OCI-LY7 (cell line): ENCODE measurements at regions not wholly inside any gene's neighbourhood (a gene's known extent, or its start where the extent isn't known, plus 50 kb on each side); places are given as distances from the start of the nearest gene placed in this dataset.

ENCODE experiments used
- EZH2phosphoT487 ChIP-seq: fragments of 200-600 bp; sonication (generic); IDR thresholded peaks from 2 replicates; pipeline ENCODE4 v1.6.1; 2018; ENCODE audit warnings: low read depth, borderline replicate concordance, mild to moderate bottlenecking, mixed run types, antibody characterized with exemption, low read length, moderate library complexity, mixed read lengths
- TF ChIP-seq, protein P1 (sequence below): fragments of 200-600 bp; sonication (generic); conservative IDR thresholded peaks from 2 replicates; pipeline ENCODE4 v1.5.1; 2014; ENCODE audit warnings: mild to moderate bottlenecking, antibody characterized with exemption, low read length, moderate library complexity, mixed read lengths

DNA sequence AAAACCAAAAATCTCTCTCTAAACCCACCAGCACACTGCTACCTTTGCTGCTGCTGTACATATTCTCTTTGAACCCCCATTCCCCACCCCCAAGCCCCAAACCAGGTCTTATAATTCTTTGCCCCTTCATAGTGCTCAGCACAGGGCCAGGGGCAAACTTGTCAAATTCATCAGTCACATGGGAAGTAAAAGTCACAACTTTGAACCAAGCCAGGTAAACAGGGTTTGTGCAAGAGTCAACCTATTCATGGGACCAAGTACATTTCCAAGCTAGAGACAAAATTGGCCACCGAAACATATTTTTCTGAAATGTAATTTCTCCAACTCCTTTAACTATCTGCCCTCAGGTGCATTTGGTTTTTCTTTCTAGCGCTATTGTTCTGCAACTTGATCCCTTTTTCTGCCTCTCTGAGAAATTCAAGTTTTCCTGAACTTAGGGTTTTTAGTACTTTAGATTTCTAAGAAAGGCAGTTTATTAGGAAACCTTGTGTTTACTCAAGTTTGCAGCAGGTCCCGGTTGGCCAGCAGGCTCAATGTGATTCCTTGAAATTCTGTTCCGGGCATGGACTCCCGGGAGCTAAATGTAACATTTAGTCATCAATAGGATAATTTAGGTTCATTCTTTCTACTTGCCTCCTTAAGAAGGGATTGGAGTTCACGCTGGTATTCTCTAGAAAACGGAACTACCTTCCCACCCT is 230.5 kb downstream of the EFCAB11 start:
- TF ChIP-seq, protein P1, sequence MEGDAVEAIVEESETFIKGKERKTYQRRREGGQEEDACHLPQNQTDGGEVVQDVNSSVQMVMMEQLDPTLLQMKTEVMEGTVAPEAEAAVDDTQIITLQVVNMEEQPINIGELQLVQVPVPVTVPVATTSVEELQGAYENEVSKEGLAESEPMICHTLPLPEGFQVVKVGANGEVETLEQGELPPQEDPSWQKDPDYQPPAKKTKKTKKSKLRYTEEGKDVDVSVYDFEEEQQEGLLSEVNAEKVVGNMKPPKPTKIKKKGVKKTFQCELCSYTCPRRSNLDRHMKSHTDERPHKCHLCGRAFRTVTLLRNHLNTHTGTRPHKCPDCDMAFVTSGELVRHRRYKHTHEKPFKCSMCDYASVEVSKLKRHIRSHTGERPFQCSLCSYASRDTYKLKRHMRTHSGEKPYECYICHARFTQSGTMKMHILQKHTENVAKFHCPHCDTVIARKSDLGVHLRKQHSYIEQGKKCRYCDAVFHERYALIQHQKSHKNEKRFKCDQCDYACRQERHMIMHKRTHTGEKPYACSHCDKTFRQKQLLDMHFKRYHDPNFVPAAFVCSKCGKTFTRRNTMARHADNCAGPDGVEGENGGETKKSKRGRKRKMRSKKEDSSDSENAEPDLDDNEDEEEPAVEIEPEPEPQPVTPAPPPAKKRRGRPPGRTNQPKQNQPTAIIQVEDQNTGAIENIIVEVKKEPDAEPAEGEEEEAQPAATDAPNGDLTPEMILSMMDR: no peak
- no peak for TF ChIP-seq EZH2phosphoT487
